ENCODE measurements at regions not wholly inside any gene's neighbourhood (a gene's known extent, or its start where the extent isn't known, plus 50 kb on each side); places are given as distances from the start of the nearest gene placed in this dataset.

DNA sequence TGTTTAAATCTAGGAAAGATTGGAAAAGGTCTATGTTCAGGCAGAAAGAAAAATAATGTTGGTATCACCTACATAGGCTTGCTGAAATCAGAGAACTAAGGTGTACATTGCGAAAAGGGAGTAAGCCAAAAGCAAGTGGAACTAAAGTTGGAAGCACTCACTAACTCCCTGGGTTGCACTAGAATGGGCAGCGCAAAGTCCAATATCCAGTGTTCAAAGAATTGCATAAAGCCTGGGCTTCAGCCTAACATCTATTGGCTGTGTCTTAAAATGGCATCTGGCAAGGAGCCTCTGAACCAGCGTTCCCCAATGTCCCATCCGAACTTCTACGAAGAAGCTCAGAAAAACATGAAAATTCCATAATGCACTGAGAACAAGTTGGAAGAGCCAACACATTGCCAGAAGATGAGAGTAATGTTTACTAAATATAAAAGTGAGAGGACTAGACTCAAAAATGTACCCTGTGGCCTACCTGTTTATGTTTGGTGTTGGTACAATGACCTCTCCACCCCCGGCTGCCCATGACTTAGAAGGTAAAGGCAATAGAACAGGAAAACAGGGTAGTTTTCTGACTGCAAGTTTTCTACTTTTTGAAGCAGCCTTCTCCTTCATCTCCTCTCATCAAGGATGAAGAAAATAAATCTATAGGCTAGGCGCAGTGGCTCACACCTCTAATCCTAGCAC, 275.9 kb upstream of the GHITM start:
- TF ChIP-seq CBX3 (IDR thresholded peaks at IDR 0.05; ENCODE audit: low read depth), result no peak
- TF ChIP-seq SRF (IDR thresholded peaks at IDR 0.05; ENCODE audit: low read depth), result no peak
- TF ChIP-seq, protein P1, sequence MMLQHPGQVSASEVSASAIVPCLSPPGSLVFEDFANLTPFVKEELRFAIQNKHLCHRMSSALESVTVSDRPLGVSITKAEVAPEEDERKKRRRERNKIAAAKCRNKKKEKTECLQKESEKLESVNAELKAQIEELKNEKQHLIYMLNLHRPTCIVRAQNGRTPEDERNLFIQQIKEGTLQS (IDR thresholded peaks at IDR 0.05), result no peak
- no peak for TF ChIP-seq EZH2 (IDR thresholded peaks at IDR 0.05)
- TF ChIP-seq ZFX (IDR thresholded peaks at IDR 0.05), result no peak
- no peak for TF ChIP-seq FOSL1 (IDR thresholded peaks at IDR 0.05; ENCODE audit: low read depth)
- TF ChIP-seq, protein P2, sequence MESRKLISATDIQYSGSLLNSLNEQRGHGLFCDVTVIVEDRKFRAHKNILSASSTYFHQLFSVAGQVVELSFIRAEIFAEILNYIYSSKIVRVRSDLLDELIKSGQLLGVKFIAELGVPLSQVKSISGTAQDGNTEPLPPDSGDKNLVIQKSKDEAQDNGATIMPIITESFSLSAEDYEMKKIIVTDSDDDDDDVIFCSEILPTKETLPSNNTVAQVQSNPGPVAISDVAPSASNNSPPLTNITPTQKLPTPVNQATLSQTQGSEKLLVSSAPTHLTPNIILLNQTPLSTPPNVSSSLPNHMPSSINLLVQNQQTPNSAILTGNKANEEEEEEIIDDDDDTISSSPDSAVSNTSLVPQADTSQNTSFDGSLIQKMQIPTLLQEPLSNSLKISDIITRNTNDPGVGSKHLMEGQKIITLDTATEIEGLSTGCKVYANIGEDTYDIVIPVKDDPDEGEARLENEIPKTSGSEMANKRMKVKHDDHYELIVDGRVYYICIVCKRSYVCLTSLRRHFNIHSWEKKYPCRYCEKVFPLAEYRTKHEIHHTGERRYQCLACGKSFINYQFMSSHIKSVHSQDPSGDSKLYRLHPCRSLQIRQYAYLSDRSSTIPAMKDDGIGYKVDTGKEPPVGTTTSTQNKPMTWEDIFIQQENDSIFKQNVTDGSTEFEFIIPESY (IDR thresholded peaks at IDR 0.05; ENCODE audit: extremely low read depth, insufficient replicate concordance, low read length), result no peak
- TF ChIP-seq, protein P3, sequence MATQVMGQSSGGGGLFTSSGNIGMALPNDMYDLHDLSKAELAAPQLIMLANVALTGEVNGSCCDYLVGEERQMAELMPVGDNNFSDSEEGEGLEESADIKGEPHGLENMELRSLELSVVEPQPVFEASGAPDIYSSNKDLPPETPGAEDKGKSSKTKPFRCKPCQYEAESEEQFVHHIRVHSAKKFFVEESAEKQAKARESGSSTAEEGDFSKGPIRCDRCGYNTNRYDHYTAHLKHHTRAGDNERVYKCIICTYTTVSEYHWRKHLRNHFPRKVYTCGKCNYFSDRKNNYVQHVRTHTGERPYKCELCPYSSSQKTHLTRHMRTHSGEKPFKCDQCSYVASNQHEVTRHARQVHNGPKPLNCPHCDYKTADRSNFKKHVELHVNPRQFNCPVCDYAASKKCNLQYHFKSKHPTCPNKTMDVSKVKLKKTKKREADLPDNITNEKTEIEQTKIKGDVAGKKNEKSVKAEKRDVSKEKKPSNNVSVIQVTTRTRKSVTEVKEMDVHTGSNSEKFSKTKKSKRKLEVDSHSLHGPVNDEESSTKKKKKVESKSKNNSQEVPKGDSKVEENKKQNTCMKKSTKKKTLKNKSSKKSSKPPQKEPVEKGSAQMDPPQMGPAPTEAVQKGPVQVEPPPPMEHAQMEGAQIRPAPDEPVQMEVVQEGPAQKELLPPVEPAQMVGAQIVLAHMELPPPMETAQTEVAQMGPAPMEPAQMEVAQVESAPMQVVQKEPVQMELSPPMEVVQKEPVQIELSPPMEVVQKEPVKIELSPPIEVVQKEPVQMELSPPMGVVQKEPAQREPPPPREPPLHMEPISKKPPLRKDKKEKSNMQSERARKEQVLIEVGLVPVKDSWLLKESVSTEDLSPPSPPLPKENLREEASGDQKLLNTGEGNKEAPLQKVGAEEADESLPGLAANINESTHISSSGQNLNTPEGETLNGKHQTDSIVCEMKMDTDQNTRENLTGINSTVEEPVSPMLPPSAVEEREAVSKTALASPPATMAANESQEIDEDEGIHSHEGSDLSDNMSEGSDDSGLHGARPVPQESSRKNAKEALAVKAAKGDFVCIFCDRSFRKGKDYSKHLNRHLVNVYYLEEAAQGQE (IDR thresholded peaks at IDR 0.05; ENCODE audit: low read depth), result no peak
- no peak for TF ChIP-seq POLR2A (IDR thresholded peaks at IDR 0.05; ENCODE audit: borderline replicate concordance, extremely low read depth, insufficient read depth, insufficient read length)
- TF ChIP-seq EZH2phosphoT487 (IDR thresholded peaks at IDR 0.05; ENCODE audit: borderline replicate concordance), result no peak
- TF ChIP-seq YY1 (IDR thresholded peaks at IDR 0.05; ENCODE audit: extremely low read depth, insufficient replicate concordance, low read depth, low read length), result no peak
- no peak for TF ChIP-seq POLR2AphosphoS5 (IDR thresholded peaks at IDR 0.05; ENCODE audit: low read depth, low read length)
- no peak for TF ChIP-seq TCF7L2 (IDR thresholded peaks at IDR 0.05; ENCODE audit: borderline replicate concordance, extremely low read depth, insufficient read depth, insufficient read length)
- no peak for TF ChIP-seq RAD21 (IDR thresholded peaks at IDR 0.05; ENCODE audit: low read depth)
- no peak for TF ChIP-seq EGR1 (IDR thresholded peaks at IDR 0.05; ENCODE audit: low read depth)
- TF ChIP-seq, protein P4, sequence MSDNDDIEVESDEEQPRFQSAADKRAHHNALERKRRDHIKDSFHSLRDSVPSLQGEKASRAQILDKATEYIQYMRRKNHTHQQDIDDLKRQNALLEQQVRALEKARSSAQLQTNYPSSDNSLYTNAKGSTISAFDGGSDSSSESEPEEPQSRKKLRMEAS (IDR thresholded peaks at IDR 0.05), result no peak
- no peak for TF ChIP-seq SP1 (IDR thresholded peaks at IDR 0.05; ENCODE audit: low read depth)
- no peak for TF ChIP-seq CEBPB (IDR thresholded peaks at IDR 0.05; ENCODE audit: low read depth)
- H4K20me1 ChIP-seq (ENCODE audit: insufficient read depth), result no peaks in the 10 kb centered on the region

More for the DNA sequence above, 275.9 kb upstream of the GHITM start:
- H2AFZ ChIP-seq (ENCODE audit: low read depth, low read length, poor library complexity, severe bottlenecking), result no peak overlapping the region
- CTCF ChIA-PET, result no interaction called here
- intact Hi-C loops (cut with micrococcal nuclease), result no loop called here
- DNase-seq (ENCODE audit: low read depth, low spot score) (no peak), ATAC-seq (no peak)
- no peak overlapping the region for H3K4me2 ChIP-seq (ENCODE audit: low read length)
- no peaks in the 10 kb centered on the region for H3K27me3 ChIP-seq (ENCODE audit: insufficient read depth, low read length)
- H3K27ac ChIP-seq (ENCODE audit: low read depth, low read length), result no peak overlapping the region
- H3K9me2 ChIP-seq (ENCODE audit: insufficient read depth), result no peaks in the 10 kb centered on the region
- H3K36me3 ChIP-seq (ENCODE audit: control insufficient read depth in 1 of 2, insufficient read depth in 2 of 2, low read length in 2 of 2), result no peaks in the 10 kb centered on the region
- no peaks in the 10 kb centered on the region for H3K79me2 ChIP-seq (ENCODE audit: insufficient read depth, low read length)
- H3K4me3 ChIP-seq (replicated peaks in 1 of 2; ENCODE audit: low read depth in 1 of 2, low read length in 2 of 2), result no peak overlapping the region
- RAD21 ChIA-PET (ENCODE audit: low non-redundant PET in 1 of 2, low total read pairs in 2 of 2, uncharacterized antibody in 2 of 2, unreplicated experiment in 2 of 2), result no interaction called here
- BruUV-seq (replicated peaks), result no TSS peak
- no peaks in the 10 kb centered on the region for H3K9me3 ChIP-seq (ENCODE audit: control insufficient read depth in 1 of 2, insufficient read depth in 1 of 2, low read depth in 1 of 2, low read length in 2 of 2)
- no peaks in the 10 kb centered on the region for H3K4me1 ChIP-seq (ENCODE audit: control insufficient read depth in 1 of 2, insufficient read depth in 2 of 2, low read length in 2 of 2)
- H3K9ac ChIP-seq (ENCODE audit: low read length), result no peak overlapping the region
- POLR2A ChIA-PET, result no interaction called here

Data from HCT116 (cell line).